GM10248 (cell line): ENCODE measurements at regions not wholly inside any gene's neighbourhood (a gene's known extent, or its start where the extent isn't known, plus 50 kb on each side); places are given as distances from the start of the nearest gene placed in this dataset.

Source experiments
- CTCF ChIA-PET: fragments of 300-600 bp; sonication (Branson Sonifier 250); formaldehyde crosslinking; extraction: SDS; loops from one replicate; lab custom pipeline; 2021; ENCODE audit warnings: antibody characterized with exemption; lab: Yijun Ruan, JAX
- POLR2A ChIA-PET: fragments of 350-650 bp; sonication (Branson Sonifier 250); formaldehyde crosslinking; extraction: SDS; loops from one replicate; lab custom pipeline; 2020; ENCODE audit warnings: antibody characterized with exemption; lab: Yijun Ruan, JAX
- DNase-seq: peaks from one replicate; pipeline ENCODE4 v3.0.0; 2012; ENCODE audit errors: extremely low spot score
- TF ChIP-seq, protein P1 (sequence below): IDR thresholded peaks from 2 replicates; pipeline ENCODE4 v1.5.1; 2012; ENCODE audit warnings: mild to moderate bottlenecking, low read depth; ENCODE audit errors: extremely low read depth, missing control alignments, control extremely low read depth

DNA sequence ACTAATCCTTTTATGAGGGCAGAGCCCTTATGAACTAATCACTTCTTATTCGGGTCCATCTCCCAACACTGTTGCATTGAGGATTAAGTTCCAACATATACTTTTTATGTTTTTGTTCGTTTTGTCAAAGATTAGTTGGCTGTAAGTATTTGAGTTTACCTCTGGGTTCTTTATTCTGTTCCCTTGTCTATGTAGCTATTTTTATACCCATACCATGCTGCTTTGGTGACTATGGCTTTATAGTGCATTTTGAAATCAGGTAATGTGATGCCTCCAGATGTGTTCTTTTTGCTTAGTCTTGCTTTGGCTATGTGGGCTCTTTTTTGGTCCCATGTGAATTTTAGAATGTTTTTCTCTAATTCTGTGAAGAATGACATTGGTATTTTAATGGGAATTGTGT, 166.4 kb upstream of the KCNMB2 start:
- TF ChIP-seq, protein P1, sequence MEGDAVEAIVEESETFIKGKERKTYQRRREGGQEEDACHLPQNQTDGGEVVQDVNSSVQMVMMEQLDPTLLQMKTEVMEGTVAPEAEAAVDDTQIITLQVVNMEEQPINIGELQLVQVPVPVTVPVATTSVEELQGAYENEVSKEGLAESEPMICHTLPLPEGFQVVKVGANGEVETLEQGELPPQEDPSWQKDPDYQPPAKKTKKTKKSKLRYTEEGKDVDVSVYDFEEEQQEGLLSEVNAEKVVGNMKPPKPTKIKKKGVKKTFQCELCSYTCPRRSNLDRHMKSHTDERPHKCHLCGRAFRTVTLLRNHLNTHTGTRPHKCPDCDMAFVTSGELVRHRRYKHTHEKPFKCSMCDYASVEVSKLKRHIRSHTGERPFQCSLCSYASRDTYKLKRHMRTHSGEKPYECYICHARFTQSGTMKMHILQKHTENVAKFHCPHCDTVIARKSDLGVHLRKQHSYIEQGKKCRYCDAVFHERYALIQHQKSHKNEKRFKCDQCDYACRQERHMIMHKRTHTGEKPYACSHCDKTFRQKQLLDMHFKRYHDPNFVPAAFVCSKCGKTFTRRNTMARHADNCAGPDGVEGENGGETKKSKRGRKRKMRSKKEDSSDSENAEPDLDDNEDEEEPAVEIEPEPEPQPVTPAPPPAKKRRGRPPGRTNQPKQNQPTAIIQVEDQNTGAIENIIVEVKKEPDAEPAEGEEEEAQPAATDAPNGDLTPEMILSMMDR = no peak
- POLR2A ChIA-PET = no interaction called here

DNA sequence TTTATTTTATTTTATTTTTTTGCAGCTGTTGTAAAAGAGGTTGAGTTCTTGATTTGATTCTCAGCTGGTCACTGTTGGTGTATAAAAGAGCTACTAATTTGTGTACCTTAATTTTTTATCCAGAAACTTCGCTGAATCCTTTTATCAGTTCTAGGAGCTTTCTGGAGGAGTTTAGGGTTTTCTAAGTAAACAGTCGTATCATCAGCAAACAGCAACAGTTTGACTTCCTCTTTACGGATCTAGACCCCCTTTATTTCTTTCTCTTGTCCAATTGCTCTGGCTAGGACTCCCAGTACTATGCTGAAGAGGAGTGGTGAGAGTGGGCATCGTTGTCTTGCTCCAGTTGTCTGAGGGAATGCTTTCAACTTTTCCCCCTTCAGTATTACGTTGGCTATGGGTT, 165.8 kb upstream of the KCNMB2 start:
- ChIA-PET POLR2A (no interaction called here), CTCF (interaction anchor here (1.1 to 1.5 kb wide), 3 partner anchors 9 to 35 kb away, joined by 3 read pairs; no protein-coding TSS in a partner anchor)
- TF ChIP-seq, protein P1 = no peak
- DNase-seq = no peak

More for the DNA sequence above, 166.4 kb upstream of the KCNMB2 start:
- no peak for DNase-seq
- CTCF ChIA-PET = interaction anchor here (1.0 to 2.7 kb wide), 4 partner anchors 10 to 36 kb away, joined by 3 to 6 read pairs (median 3); no protein-coding TSS in a partner anchor

DNA sequence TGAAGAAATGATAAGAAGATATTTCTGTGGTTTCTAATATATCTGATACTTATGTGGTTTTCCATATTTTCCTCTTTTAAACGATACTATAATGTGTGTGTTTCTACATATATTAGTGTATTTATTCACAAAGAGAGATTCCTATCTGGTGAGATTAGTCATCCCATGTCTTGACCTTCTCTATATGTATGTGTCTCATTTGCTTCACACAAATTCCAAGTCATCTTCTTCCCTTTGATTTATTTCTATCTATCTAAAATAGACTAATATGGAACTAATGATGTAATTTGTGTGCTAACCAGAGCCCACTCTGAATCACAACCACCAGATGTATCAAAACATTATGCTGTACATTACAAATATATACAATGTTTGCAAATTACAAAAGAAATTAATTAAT, 154.7 kb upstream of the KCNMB2 start:
- no peak for DNase-seq
- ChIA-PET CTCF (no interaction called here), POLR2A (no interaction called here)
- TF ChIP-seq, protein P1 = no peak

DNA sequence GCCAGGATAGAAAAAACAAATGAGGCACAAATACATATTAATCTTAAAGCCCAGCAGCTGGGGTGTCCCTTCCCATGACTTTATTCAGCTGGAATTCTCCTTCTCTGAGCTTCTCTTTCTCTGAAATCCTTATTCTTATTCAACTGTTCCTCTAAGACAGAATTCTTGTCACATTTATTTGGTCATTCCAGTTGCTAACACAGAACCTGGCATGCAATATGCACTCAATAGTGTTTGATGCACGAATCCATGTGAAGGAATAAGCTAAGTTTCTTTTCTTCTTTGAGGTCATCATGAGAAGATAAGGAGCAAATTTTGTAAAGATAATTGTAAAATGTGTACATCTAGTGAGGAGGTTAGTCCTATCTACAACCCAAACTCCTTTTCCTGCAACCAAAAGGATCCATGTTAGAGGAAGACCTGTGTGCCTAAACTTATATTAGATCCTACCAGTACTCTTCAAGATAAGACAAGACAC, 154.2 kb upstream of the KCNMB2 start:
- TF ChIP-seq, protein P1 = no peak
- no peak for DNase-seq
- ChIA-PET CTCF (no interaction called here), POLR2A (no interaction called here)

DNA sequence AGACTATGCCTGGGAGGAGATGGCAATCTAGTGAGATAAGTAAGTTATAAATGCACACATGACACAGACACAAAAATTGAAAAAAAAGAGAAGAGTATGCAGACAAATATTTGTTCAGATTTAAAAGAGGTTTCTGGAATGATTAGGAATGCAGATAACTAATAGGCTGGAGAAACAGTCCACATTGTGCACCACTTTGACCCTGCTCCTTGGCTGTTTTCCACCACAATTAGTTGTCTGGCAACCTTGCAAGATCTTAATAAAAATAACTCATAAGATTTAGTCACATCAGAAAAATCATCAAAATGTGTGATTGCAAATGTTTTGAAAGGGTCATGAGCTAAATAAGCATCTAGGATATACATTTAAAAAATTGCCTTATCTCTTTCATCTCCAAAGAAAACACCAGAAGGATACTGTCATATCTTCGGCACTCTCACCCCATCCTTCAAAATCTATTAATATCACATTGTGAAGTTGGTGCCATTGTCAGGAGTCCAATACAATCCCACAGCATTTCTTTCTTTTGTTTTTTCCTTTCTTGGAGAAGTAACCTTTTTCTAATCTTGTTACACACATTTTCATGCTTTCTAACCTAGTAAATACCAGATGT, 153.7 kb upstream of the KCNMB2 start:
- ChIA-PET POLR2A (no interaction called here), CTCF (no interaction called here)
- TF ChIP-seq, protein P1 = no peak
- DNase-seq = no peak

DNA sequence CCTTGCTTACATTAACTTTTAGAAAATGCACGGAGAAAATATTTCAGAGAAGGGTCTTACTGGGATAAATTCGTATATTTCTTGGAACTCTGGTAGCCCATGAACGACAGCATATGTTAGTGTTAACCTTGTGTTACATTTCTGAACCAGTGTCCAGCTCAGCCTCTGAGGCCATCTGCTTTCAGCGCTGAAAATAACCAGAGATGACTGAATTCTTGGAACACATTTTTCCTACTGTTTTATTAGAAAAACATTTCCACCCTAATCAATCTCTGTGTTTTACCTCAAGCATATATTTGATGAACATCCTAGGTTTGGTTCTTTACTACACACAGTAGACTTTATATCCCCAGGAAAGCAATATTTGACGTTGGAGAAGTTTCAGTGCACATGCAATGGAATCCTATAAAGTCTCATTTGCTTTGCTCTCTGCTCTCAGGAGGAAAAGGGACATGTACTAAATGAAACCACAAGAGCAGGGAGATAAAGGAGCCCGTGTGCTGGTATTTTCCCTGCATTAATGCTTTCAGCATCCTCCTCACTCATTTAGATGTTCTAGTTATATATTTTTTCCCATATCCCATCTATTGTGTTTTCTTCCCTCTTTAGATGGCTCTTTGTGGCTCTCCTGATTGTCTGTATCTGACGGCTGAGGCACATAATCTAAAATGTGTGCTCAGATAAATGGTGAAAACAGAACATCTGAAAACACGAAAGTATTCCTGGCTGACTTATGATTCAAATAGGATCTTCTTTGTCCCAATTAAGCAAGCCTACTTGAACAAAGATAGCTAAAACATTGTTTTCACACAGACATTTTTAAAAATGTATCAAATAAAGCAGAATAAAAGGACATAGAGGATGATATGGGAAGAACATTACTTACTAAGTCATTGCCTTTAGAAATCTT, 151.7 kb upstream of the KCNMB2 start:
- TF ChIP-seq, protein P1 = no peak
- ChIA-PET POLR2A (no interaction called here), CTCF (interaction anchor here (0.9 to 2.6 kb wide), 8 partner anchors 10 to 1512 kb away, joined by 3 to 11 read pairs (median 5); no protein-coding TSS in a partner anchor)
- no peak for DNase-seq
